ENCODE measurements at regions not wholly inside any gene's neighbourhood (a gene's known extent, or its start where the extent isn't known, plus 50 kb on each side); places are given as distances from the start of the nearest gene placed in this dataset.

DNA sequence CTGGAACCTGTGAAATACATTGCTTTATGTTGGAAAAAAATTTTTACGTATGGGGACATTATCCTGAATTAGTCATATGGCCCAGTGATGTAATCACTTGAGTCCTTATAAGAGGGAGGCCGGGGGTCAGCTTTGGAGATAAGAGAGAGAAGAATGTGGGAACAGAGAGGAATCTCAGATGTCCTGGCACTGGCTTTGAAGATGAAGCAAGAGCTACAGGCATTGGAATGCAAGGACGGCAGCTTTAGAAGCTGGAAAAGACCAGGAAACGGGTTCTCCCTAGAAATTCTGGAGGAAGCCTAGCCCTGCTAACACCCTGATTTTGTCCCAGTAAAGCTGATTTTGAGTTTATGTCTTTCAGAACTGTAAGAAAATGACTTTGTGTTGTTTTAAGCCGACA lies 1129.9 kb upstream of the GYPC start:
- no peak for FAIRE-seq

DNA sequence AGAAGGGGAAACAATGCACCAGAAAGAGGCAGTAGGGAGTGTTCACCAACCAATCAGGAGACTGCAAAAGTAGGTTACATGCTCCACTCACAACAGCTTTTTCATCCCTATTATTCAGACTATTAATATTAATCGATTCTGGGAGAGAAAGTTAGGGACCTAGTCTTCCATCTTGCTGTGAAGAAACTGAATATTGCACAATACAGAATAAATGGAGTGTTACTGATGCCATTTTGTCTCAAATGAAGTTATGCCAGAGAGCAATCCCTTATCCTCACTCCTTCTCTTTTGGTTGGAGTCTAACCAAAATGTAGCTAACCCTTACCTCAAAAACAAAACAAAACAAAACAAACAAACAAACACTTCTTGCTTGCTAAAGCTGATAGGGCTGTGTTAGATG lies 1120.9 kb upstream of the GYPC start:
- FAIRE-seq = no peak

DNA sequence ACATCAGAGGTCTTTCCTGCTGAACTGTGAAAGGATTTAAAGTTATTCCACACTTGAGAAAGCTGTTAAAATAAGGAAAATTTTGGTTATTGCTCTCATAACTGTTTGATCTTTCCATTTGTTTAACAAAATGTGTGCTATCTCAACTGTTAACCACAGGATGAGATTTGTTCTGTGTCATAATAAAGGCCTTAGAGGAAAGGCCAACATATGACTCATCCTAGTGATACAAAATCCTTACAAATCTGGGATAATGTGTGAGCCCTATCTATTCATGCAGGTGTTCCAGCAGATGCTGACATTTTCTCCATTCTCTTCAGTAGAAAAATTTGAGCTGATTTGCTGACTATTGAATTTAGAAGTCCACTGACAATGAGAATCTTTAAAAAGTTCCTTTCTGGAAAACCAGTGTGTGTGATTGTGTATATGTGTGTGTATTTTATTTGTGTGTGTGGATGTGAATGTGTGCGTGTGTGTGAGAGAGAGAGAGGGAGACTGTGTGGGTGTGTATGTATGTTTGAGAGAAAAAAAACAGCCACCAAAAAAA lies 1111.9 kb upstream of the GYPC start:
- no peak for FAIRE-seq

DNA sequence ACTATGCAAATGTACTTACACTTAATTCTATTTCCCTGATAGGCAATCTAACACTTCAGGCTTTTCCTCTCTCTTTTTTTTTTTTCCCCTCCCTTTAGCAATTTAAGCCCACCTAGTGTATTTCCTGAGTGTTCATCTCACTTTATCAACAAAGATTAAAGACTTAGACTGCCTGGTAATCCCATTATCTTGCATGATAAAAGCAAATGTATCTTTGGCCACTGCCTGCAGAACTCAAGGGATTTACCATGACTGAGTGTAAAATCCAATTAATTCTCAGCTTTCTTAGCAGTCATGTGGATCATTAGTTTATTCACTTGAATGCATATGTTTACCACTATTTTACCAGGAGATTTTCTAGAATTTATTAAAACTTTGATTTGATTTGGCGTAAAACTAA lies 1102.2 kb upstream of the GYPC start:
- no peak for FAIRE-seq

DNA sequence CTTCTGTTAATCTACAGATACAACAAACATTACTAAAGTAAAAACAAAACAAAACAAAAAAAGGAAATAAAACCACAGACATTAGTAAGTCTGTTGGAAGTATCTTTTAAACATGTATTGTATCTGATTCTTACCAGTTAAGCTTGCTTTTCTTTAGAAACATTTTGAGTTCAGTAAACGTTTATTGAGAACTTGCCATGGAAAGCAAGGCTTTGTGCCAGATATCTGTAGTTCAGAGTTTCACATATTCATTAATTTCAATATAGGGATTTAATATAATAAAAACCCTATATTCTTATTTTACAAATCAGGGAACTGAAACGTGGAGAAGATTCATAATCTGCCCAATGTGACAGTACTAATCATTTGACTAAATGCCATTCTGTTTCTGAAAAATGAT lies 1101.0 kb upstream of the GYPC start:
- no peak for FAIRE-seq

DNA sequence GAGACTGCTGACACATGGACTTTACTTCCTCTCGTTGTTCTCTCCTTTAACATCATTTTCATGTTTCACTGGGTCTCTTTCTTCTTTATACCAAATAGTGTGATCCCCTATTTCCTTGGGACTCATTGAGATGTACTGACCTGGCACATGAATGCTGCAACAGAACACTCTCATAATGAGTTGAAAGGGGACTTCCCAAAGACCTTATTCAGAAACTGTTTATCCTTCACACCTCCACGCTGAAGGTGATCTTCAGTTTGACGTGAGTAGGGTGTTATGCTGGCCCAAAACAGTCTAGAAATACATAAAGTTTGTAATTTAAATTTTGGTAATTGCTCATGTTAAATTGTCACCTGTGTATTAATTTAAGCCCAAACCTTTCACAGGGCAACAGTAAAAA lies 1096.8 kb upstream of the GYPC start:
- no peak for FAIRE-seq

DNA sequence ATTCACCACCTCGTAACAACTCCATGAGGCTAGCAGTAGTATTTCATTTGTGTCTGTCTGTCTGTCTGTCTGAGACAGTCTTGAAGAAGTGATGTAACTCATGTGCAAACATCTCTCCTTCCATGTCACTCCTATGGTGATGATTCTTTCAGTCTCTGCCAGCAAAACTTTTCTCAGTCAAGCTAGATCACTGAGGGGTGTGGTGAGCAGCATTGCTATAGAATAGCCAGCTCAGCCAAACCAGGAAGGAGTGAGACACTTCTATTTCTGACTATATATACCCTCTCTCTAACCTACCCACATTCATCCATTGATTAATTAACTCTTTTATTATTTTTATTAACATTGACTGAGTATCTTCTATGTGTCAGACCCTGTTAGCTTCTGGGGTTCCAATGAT lies 1095.1 kb upstream of the GYPC start:
- no peak for FAIRE-seq

DNA sequence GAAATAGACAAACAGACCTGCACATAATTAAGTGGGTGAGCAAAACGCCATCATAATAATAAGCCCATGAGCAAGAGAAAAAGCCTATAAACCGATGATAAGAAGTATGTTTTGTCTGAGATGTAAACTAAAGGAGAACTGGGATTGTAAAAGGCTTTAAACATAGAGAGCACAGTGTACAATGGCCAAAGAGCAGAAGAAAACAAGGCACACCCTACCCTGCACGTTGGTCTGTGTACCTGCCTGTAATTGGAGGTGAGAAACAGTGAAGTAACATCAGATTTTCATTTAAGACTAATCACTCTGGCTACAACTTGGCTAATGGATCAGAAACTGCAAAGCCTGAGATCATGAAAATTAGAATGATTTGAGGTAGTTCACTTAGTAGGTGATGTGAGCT lies 1094.7 kb upstream of the GYPC start:
- no peak for FAIRE-seq

DNA sequence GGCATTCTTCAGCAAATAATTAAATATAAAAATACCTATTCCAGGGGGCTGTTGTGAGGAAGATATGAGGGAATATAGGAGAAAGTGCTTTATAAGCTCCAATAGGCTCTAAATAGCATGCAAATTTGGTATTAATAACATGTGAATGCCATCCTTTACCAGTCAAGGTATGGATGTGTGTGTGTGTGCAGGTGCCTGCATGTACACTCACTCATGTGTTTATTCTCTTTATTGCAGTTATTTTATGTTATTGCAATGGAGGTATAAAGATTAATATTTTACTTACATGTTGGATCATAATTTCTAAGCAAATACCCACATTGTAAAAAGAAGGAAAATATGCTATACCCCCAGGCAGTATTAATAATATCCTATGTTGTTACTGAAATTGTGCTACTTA lies 1093.0 kb upstream of the GYPC start:
- FAIRE-seq = no peak

DNA sequence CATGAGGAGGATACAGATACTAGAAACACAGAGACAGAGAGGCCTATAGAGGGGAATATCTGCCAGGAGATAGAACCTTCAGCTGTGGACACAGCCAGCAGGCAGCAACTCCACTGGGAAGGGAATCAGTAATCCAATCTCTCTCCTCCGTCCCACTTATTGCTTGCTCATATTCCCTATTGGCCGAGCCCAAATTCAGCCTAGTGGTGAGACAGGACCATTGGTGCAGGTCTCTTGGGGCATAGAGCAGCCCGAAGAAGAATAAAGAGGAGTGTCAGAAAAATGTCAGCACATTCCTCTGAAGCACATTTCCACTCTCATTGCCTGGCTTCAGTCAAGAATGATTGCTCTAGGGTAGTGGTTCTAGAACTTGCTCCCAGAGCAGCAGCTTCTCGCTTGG lies 1091.5 kb upstream of the GYPC start:
- no peak for FAIRE-seq

DNA sequence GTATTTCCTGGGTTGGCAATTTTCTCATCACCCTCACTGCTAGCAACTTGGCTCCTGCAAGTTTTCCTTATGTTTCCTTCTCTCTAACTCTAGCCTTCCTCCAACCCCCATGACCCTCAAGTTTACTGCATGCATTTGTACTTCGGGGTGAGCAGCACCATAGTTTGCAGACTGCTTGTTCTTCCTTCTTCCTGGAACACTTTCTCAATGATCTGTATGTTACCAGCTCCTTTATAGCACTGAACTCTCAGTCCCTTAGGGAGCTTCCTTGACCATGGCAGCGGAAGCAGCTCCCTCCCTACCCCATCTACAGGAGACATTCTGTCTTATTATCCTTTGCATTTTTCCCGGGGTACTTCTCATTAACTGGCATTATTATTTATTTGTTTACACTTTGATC lies 1089.5 kb upstream of the GYPC start:
- FAIRE-seq = no peak

DNA sequence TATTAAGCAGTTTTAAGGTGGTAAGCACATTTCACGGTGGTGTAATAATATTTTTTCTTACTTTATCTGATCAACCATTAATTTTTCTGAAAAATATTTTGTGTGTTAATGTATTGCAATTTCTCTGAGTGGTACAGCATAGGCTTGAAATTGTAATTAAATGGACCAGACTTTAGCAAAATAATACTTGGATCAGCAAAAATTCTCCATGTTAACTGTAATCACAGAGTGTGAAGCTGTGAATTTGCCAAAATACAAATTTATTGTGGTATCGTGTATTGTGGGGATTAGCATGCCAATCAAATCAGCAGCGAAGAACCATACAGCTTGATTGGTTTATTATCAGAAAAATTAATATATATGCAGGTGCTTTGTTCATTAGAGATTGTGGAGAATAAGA lies 1088.9 kb upstream of the GYPC start:
- FAIRE-seq = no peak

DNA sequence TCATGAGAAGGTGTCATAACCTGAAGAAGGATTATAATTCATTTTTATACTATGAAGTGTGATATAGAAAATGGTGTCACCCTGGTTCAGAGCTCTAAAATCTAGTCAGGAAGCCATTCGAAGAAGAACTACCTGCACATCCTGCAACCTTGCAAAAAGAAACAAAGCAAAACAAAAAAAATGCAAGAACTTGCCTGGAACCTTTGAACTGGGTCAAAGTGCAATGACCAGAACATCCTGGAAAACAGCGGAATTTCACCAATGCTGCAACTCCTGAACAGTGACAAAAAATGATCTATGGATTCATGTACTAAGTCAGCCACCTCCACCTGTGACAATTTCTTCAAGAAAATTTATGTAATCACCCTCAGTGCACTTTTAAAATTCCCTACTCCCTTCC lies 1083.3 kb upstream of the GYPC start:
- no peak for FAIRE-seq

DNA sequence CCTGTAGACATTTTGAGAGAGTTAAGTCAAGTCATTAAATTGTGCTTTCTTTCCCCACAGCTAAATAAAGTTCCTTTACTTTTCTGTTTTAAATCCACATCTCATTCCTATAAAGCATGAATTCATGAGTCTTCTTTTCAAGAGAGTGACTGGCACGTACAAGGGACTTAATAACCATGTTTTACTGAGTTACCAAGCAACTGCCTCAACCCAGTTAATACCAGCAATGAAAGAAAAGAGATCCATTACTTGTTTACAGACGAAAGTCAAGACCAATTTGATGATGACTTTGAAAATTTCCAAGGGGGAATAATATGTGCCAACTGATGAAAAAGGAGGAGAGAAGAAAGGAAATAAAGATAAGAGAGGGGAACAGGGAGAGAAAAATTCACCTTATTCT lies 1082.5 kb upstream of the GYPC start:
- no peak for FAIRE-seq

DNA sequence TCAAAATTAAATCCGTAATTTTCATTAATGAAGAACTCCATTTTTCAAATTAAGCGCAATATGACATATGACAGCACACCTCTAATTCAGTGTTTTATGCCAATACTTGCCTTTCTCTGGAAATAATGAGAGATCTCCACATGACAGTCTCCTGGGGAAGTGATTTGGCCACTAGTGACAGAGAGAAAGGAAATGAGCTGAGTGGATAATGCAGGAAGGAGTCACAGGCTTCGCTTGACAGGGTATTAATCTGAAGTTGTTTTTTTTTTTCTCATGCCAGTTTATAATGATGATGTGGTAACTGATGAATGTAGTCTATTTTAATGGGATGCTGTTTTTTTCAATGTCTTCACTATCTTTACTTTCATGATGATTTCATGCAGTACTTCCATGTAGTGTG lies 1079.4 kb upstream of the GYPC start:
- no peak for FAIRE-seq

DNA sequence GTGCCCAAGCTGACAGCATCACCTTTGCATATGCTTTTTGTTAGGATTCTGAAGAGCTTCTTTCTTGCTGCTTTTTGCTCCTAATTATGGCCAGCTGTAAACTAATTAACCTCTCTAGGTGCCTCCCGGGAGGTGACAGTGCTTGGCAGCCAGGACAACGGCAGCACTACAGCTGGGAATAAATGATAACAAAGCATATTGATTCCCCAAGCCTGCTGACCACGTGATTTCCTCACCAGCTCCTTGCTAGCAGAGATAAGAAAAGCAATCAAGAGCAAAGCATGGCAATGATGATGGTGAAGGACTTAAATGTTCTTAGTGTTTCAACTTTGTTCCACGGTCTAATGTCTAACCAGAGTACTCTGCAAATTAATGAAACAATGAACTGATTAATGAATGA lies 1074.4 kb upstream of the GYPC start:
- no peak for FAIRE-seq

DNA sequence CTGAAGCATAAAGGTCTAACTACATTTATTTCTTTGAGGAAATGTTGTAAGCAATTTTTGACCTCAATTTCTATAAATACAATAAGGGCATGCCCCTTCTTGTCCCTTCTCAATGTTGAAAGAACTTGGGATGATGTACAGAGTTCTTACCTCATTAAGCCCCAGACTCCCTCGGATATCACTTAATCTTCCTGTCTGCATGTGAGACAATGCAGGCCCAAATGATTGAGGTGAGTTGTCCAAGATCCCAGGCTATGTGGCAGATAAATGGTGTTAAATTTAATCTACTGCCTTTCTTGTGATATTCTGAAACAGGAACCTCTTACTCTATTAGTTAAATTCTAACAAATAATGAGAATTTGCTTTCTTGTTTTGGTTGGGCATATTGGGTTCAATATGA lies 1073.4 kb upstream of the GYPC start:
- FAIRE-seq = no peak

DNA sequence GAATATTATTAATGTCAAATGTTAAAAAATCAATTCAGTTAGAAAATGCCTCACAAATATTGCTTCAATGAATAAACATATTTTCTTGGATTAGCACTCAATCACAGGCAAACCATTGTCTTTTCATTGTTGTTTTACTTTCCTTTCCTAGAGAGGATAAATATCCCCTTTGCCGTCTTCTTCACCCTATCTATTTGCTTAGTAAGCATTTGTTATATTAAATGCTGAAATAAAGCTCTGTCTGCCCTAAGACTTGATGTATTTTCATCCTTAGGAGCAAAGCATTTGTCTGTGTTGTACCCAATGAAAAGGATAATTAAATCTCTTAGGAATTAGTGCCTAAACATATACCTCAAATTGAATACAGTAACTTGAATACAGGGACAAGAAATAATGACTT lies 1071.2 kb upstream of the GYPC start:
- no peak for FAIRE-seq

DNA sequence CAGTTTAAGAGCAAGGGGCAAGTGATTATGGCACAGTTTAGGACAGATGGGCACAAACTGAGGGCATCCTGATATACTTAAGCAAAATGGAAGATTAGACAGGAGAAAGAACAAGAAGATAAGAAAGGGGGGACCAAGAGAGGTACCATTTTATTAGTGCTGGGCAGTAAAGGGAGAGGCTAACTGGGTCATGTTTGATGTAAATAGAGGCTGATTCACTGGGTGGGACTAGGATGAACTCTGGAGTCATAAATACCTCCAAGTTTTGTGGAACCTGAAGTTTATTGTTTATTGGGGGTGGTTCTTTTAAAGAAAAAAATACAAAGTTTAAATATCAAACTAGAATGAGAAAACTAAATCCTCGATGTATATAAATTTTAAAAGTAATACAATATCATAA lies 1067.2 kb upstream of the GYPC start:
- no peak for FAIRE-seq

DNA sequence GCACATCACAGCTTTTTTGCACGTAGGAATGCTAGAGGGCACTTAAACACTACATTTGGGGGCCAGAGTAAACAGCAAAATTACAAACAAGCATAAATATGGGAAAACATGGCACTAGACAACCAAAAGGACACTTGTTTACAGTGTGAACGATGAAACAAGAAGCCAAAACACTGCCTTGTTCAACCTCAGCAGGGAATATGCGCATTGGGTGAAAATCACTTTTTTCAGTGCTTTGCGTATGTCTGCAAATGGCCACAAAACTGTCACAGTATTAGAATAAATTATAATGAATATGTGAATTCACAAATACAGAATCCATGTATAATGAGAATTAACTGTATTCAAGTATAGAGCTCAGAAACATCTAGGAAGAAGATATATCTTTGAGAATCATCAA lies 1064.0 kb upstream of the GYPC start:
- no peak for FAIRE-seq

DNA sequence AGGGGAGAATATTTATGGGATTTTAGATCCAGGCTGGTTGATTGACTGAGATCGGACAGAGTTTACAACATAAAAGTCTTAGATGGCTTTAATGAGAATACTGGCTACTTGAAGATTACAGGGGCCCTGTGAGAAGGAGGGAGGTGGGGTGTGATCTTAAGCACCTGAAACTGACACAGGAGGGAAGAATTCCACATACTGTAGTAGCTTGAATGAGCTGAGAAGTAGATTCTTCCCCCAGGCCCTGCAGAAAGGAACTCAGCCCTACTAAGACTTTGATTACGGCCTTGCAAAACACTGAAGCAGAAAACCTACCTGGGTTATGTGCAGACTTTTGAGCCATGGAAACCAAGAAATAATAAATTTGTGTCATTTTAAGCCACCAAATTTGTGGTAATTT lies 1062.9 kb upstream of the GYPC start:
- no peak for FAIRE-seq

DNA sequence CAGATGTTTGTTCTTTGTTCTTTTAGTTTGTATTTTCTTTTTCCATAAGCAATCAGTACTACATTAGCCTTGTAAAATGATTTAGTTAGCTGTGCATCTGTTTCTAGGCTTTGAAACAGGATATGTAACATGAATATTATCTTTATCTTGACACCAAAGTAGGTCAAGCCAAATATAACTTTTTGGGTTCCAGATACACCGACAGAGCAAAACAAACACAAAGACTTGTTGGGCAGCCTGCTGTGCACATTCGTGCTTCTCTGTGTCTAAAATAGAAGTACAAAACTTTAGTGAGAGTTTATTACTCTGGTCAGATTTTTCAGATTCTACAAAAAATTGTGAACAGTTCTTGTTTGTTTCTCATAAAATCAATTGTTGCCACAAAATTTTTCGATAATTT lies 1059.3 kb upstream of the GYPC start:
- FAIRE-seq = no peak

DNA sequence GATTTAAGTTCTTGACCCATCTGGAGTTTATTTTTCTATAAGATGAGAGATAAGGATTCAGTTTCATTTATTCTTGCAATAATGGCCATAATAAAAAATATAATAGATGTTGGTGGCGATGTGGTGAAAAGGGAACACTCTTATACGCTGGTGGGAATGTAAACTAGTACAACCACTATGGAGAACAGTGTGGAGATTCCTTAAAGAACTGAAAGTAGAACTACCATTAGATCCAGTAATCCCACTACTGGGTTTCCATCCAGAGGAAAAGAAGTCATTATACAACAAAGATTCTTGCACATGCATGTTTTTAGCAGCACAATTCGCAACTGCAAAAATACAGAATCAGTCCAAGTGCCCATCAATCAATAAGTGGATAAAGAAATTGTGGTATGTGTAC lies 1040.5 kb upstream of the GYPC start:
- FAIRE-seq = no peak

DNA sequence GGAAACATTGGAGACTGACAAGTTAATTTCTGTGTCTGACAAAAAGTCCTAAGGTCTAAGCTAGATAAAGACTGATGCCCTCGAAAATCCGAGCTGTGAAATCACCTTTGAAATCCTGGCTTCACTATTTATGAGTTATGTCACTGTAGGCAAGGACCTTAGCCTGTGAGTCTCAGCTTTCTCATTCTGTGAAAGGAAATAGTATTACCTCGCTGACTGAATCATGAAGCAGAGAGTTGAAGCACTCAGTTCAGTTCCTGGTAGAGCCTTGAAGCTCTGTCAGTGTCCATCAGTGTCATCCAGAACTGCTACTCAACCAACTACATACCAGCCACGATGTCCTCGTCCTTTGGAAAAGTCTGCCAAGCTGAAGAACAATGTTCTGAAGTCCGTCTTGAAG lies 1025.6 kb upstream of the GYPC start:
- FAIRE-seq = no peak

DNA sequence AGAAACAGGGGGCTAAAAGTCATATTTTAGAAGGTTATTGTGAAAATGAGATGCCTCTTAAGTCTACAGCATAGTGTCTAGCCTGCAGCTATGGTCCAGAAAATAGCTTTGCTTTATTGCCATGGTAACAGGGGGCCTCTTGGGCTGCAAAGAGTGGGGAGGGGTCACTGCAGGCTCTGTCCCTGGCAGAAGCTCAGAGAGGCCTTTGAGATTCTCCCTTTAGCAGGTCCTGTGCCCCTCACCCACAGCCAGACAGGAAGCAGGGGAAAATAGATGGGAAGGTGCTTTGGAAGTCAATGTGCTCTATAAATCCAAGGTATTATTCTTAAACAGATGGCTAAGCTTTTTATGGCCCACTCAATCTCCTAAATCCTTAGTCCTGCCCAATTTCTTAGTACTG lies 1021.3 kb upstream of the GYPC start:
- FAIRE-seq = no peak

DNA sequence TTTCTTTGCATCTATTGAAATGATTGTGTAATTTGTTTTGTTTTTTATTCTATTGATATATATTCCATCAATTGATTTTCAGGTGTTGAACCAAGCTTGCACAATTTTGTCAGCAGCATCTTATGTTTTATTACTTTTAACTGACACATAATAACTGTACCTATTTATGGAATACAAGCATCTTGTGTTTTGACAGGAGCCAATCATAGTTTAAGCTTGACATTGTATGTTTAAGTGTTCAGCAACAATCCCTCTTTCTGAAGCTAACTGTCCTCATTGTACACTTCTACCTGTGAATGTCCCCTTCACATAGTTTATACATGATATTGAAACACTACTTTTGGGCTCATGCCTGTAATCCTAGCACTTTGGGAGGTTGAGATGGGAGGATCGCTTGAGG lies 1017.6 kb upstream of the GYPC start:
- no peak for FAIRE-seq

Data from A204.1 (cell line).